H1 (cell line): ENCODE measurements at regions not wholly inside any gene's neighbourhood (a gene's known extent, or its start where the extent isn't known, plus 50 kb on each side); places are given as distances from the start of the nearest gene placed in this dataset.

Source experiments
- CHD7 ChIP-seq: fragments of 300-600 bp; sonication (generic); IDR thresholded peaks from 2 replicates; pipeline ENCODE4 v1.7.1; 2012; ENCODE audit warnings: low read length, moderate library complexity, mild to moderate bottlenecking, inconsistent platforms; ENCODE audit not compliant: insufficient replicate concordance
- NANOG ChIP-seq: IDR thresholded peaks from 2 replicates; pipeline ENCODE4 v1.6.1; 2011; ENCODE audit warnings: low read length, low read depth, mild to moderate bottlenecking, inconsistent platforms; ENCODE audit not compliant: insufficient read depth, poor library complexity, severe bottlenecking
- POLR2A ChIP-seq, 2 experiments: IDR thresholded peaks; 1 replicate in 1 of 2; 2 replicates in 1 of 2; pipeline ENCODE4 v1.6.1; 2011; ENCODE audit warnings: low read depth in 2 of 2, low read length in 2 of 2, mild to moderate bottlenecking in 2 of 2; ENCODE audit errors: control extremely low read depth in 1 of 2

GRCh38 chr11:17154409-17155159 is 53.2 kb downstream of the PIK3C2A start (continued):
- no peak for TF ChIP-seq CHD7
- no peak for TF ChIP-seq POLR2A (IDR thresholded peaks at IDR 0.05; ENCODE audit: control extremely low read depth in 1 of 2, low read depth in 2 of 2, low read length in 2 of 2)
- no peak for TF ChIP-seq NANOG
